HCT116 (cell line): ENCODE measurements at regions not wholly inside any gene's neighbourhood (a gene's known extent, or its start where the extent isn't known, plus 50 kb on each side); places are given as distances from the start of the nearest gene placed in this dataset.

Experiments
- ATAC-seq: fragments of 200-7000 bp; cut with Tn5 transposase; 2 replicates; pipeline ENCODE4 v1.9.1; 2020; ENCODE audit warnings: mild to moderate bottlenecking, moderate library complexity
- BruUV-seq: library from RNA; stranded (reverse); fragments of 400-500 nt; replicated peaks from 2 replicates; lab custom pipeline; 2021; lab: Mats Ljungman, UMichigan
- CTCF ChIA-PET: fragments of 300-600 bp; sonication (Branson Sonifier 250); formaldehyde crosslinking; loops from one replicate; lab custom pipeline; 2021; ENCODE audit warnings: antibody characterized with exemption; lab: Charles Lee
- POLR2A ChIA-PET: fragments of 300-600, 350-600 bp; sonication (Branson Sonifier 250); formaldehyde crosslinking; loops from one replicate; lab custom pipeline; 2021; ENCODE audit warnings: antibody characterized with exemption; lab: Charles Lee
- RAD21 ChIA-PET, 2 experiments: fragments of 300-600 bp; sonication (Branson Sonifier 250); formaldehyde crosslinking; loops; one replicate each; lab custom pipeline; 2023; ENCODE audit warnings: low total read pairs in 2 of 2; ENCODE audit not compliant: uncharacterized antibody in 2 of 2, unreplicated experiment in 2 of 2, low non-redundant PET in 1 of 2; lab: Charles Lee
- DNase-seq: peaks from one replicate; pipeline ENCODE4 v3.0.0-alpha.2; 2010; ENCODE audit warnings: low read depth, low spot score
- H2AFZ ChIP-seq: fragments of 200-600 bp; shearing (Covaris generic), sonication (generic); 2 replicates; pipeline ENCODE4 v1.6.1; 2017; ENCODE audit warnings: low read depth, mixed run types, mixed read lengths, antibody characterized with exemption, low read length; ENCODE audit not compliant: poor library complexity, severe bottlenecking
- H3K27ac ChIP-seq: 2 replicates; pipeline ENCODE4 v1.5.1; 2012; ENCODE audit warnings: low read depth, low read length
- H3K27me3 ChIP-seq: fragments of 200-600 bp; sonication (generic); 2 replicates; pipeline ENCODE4 v1.6.1; 2016; ENCODE audit warnings: mixed run types, low read length, mixed read lengths; ENCODE audit not compliant: insufficient read depth
- H3K36me3 ChIP-seq, 2 experiments: fragments of 200-500 bp in 1 of 2; fragments of 200-600 bp in 1 of 2; sonication (Bioruptor generic) in 1 of 2; sonication (generic) in 1 of 2; 2 replicates each; pipeline versions ENCODE4 v1.5.1 to v1.6.1; 2014 to 2016; ENCODE audit warnings: low read length in 2 of 2, inconsistent platforms in 1 of 2, mixed read lengths in 1 of 2, mixed run types in 1 of 2; ENCODE audit not compliant: insufficient read depth in 2 of 2, control insufficient read depth in 1 of 2
- H3K4me1 ChIP-seq, 2 experiments: fragments of 200-600 bp in 1 of 2; sonication (generic) in 1 of 2; 2 replicates each; pipeline versions ENCODE4 v1.5.1 to v1.6.1; 2012 to 2017; ENCODE audit warnings: low read length in 2 of 2, inconsistent platforms in 1 of 2, mild to moderate bottlenecking in 1 of 2, mixed read lengths in 1 of 2, mixed run types in 1 of 2, moderate library complexity in 1 of 2; ENCODE audit not compliant: insufficient read depth in 2 of 2, control insufficient read depth in 1 of 2
- H3K4me2 ChIP-seq: fragments of 200-600 bp; sonication (generic); 2 replicates; pipeline ENCODE4 v1.6.1; 2017; ENCODE audit warnings: mixed run types, low read length, mixed read lengths
- H3K4me3 ChIP-seq, 2 experiments: fragments of 200-600 bp in 1 of 2; sonication (generic) in 1 of 2; replicated peaks in 1 of 2; 2 replicates each; pipeline ENCODE4 v1.5.1; 2011 to 2016; ENCODE audit warnings: low read length in 2 of 2, control low read depth in 1 of 2, low read depth in 1 of 2, mild to moderate bottlenecking in 1 of 2, mixed read lengths in 1 of 2, mixed run types in 1 of 2
- H3K79me2 ChIP-seq: fragments of 200-600 bp; sonication (generic); 2 replicates; pipeline ENCODE4 v1.6.1; 2017; ENCODE audit warnings: mild to moderate bottlenecking, mixed run types, low read length, moderate library complexity, mixed read lengths; ENCODE audit not compliant: insufficient read depth
- H3K9ac ChIP-seq: fragments of 200-600 bp; sonication (generic); 2 replicates; pipeline ENCODE4 v1.6.1; 2016; ENCODE audit warnings: low read length, mixed read lengths
- H3K9me2 ChIP-seq: fragments of 200-600 bp; sonication (generic), shearing (Covaris generic); 2 replicates; pipeline ENCODE4 v1.6.1; 2017; ENCODE audit warnings: mixed run types, mild to moderate bottlenecking, moderate library complexity; ENCODE audit not compliant: insufficient read depth
- H3K9me3 ChIP-seq, 2 experiments: fragments of 200-500 bp in 1 of 2; fragments of 200-600 bp in 1 of 2; sonication (Bioruptor generic) in 1 of 2; sonication (generic) in 1 of 2; 2 replicates each; pipeline ENCODE4 v1.6.1; 2014 to 2017; ENCODE audit warnings: low read length in 2 of 2, mixed read lengths in 2 of 2, inconsistent platforms in 1 of 2, low read depth in 1 of 2, mild to moderate bottlenecking in 1 of 2, mixed run types in 1 of 2, moderate library complexity in 1 of 2; ENCODE audit not compliant: control insufficient read depth in 1 of 2, insufficient read depth in 1 of 2
- H4K20me1 ChIP-seq: fragments of 200-600 bp; sonication (generic), shearing (Covaris generic); 2 replicates; pipeline ENCODE4 v1.6.1; 2017; ENCODE audit warnings: mixed run types, mild to moderate bottlenecking, moderate library complexity; ENCODE audit not compliant: insufficient read depth
- CBX3 ChIP-seq: IDR thresholded peaks from 2 replicates; pipeline ENCODE4 v1.6.1; 2012; ENCODE audit warnings: low read depth
- EGR1 ChIP-seq: IDR thresholded peaks from 2 replicates; pipeline ENCODE4 v1.6.1; 2012; ENCODE audit warnings: low read depth
- FOSL1 ChIP-seq: IDR thresholded peaks from 2 replicates; pipeline ENCODE4 v1.6.1; 2012; ENCODE audit warnings: low read depth
- JUND ChIP-seq: IDR thresholded peaks from 2 replicates; pipeline ENCODE4 v1.6.1; 2012
- POLR2A ChIP-seq: IDR thresholded peaks from 2 replicates; pipeline ENCODE4 v1.7.0; 2011; ENCODE audit warnings: borderline replicate concordance; ENCODE audit not compliant: insufficient read depth, insufficient read length; ENCODE audit errors: extremely low read depth
- POLR2AphosphoS5 ChIP-seq: IDR thresholded peaks from 2 replicates; pipeline ENCODE4 v1.6.1; 2011; ENCODE audit warnings: mild to moderate bottlenecking, low read depth, low read length, moderate library complexity
- RAD21 ChIP-seq: IDR thresholded peaks from 2 replicates; pipeline ENCODE4 v1.6.1; 2012; ENCODE audit warnings: low read depth, mild to moderate bottlenecking
- REST ChIP-seq: IDR thresholded peaks from 2 replicates; pipeline ENCODE4 v1.6.1; 2012; ENCODE audit warnings: low read depth
- SP1 ChIP-seq: IDR thresholded peaks from 2 replicates; pipeline ENCODE4 v1.6.1; 2012; ENCODE audit warnings: low read depth
- ZBTB33 ChIP-seq: IDR thresholded peaks from 2 replicates; pipeline ENCODE4 v1.6.1; 2011; ENCODE audit warnings: mild to moderate bottlenecking, low read length, moderate library complexity; ENCODE audit not compliant: insufficient replicate concordance; ENCODE audit errors: extremely low read depth
- ZFX ChIP-seq: fragments of 450-650 bp; IDR thresholded peaks from 2 replicates; pipeline ENCODE4 v1.6.1; 2017
- ZNF274 ChIP-seq: fragments of 200-500 bp; sonication (Bioruptor generic); IDR thresholded peaks from 2 replicates; pipeline ENCODE4 v1.6.1; 2014; ENCODE audit warnings: mild to moderate bottlenecking, low read depth, low read length, inconsistent platforms
- intact Hi-C: fragments of 100-400 bp; cut with micrococcal nuclease; formaldehyde crosslinking; loops from 2 replicates; pipeline ENCODE4 v1.10.0; 2022

- Histone ChIP-seq H3K4me3 (no peak overlapping the region), H3K9ac (no peak overlapping the region), H3K27me3 (no peaks in the 10 kb centered on the region), H3K27ac (no peak overlapping the region), H2AFZ (no peak overlapping the region), H3K79me2 (no peaks in the 10 kb centered on the region), H3K4me2 (no peak overlapping the region), H3K9me3 (peaks cover 4% of the 10 kb centered on the region in 2 experiments; a peak in 2 of 4 replicates), H3K9me2 (no peaks in the 10 kb centered on the region), H3K36me3 (no peaks in the 10 kb centered on the region), H4K20me1 (no peaks in the 10 kb centered on the region), H3K4me1 (peaks cover 0 to 11% of the 10 kb centered on the region in 2 experiments; a peak in 2 of 4 replicates)
- intact Hi-C loops: no loop called here
- DNase-seq: no peak
- ChIA-PET RAD21 (no interaction called here), CTCF (no interaction called here), POLR2A (no interaction called here)
- no TSS peak for BruUV-seq
- TF ChIP-seq REST (no peak), ZBTB33 (no peak), SP1 (no peak), POLR2A (no peak), ZFX (no peak), RAD21 (no peak), JUND (no peak), ZNF274 (no peak), POLR2AphosphoS5 (no peak), FOSL1 (no peak), EGR1 (no peak), CBX3 (no peak)
- no peak for ATAC-seq
These were observed 427.7 kb downstream of the PRELID2 start for GRCh38 chr5:145407300-145408047.
